ENCODE measurements at regions not wholly inside any gene's neighbourhood (a gene's known extent, or its start where the extent isn't known, plus 50 kb on each side); places are given as distances from the start of the nearest gene placed in this dataset.

DNA sequence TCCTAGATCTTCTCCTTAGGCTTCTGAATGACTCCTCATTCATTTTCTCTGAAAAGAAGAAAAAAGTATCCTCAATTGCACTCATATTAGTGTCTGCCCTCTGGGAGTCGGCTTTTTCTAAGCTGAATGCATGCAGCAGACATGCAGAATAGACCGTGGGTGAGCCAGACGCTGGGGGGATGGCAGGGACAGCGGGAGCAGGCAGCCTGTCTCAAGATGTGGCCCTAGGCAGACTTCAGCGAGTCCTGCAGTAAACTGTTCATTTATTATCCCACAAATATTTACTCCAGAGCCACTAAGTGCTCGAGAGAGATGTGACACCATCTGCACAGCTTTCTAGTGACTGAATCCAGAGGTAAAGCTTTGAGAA, 164.9 kb upstream of the RAI14 start:
- TF ChIP-seq TEAD4 (IDR thresholded peaks at IDR 0.05), result no peak
- TF ChIP-seq EP300 (IDR thresholded peaks at IDR 0.05; ENCODE audit: borderline replicate concordance), result no peak
- TF ChIP-seq RAD21 (IDR thresholded peaks at IDR 0.05; ENCODE audit: low read depth), result no peak
- TF ChIP-seq FOXM1 (IDR thresholded peaks at IDR 0.05; ENCODE audit: borderline replicate concordance, low read depth), result no peak
- no peak for TF ChIP-seq REST (IDR thresholded peaks at IDR 0.05; ENCODE audit: low read depth)
- TF ChIP-seq ZBTB7A (IDR thresholded peaks at IDR 0.05; ENCODE audit: low read depth), result no peak
- TF ChIP-seq, protein P1, sequence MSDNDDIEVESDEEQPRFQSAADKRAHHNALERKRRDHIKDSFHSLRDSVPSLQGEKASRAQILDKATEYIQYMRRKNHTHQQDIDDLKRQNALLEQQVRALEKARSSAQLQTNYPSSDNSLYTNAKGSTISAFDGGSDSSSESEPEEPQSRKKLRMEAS (IDR thresholded peaks at IDR 0.05), result no peak
- TF ChIP-seq CREB1 (IDR thresholded peaks at IDR 0.05; ENCODE audit: low read depth), result no peak
- no peak for TF ChIP-seq CEBPB (IDR thresholded peaks at IDR 0.05)
- no peak for TF ChIP-seq YY1 (IDR thresholded peaks at IDR 0.05; ENCODE audit: low read depth)
- no peak for TF ChIP-seq TAF1 (IDR thresholded peaks at IDR 0.05; ENCODE audit: low read depth)
- TF ChIP-seq, protein P2, sequence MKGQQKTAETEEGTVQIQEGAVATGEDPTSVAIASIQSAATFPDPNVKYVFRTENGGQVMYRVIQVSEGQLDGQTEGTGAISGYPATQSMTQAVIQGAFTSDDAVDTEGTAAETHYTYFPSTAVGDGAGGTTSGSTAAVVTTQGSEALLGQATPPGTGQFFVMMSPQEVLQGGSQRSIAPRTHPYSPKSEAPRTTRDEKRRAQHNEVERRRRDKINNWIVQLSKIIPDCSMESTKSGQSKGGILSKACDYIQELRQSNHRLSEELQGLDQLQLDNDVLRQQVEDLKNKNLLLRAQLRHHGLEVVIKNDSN (IDR thresholded peaks at IDR 0.05), result no peak
- TF ChIP-seq EGR1 (IDR thresholded peaks at IDR 0.05), result no peak
